ENCODE measurements at regions not wholly inside any gene's neighbourhood (a gene's known extent, or its start where the extent isn't known, plus 50 kb on each side); places are given as distances from the start of the nearest gene placed in this dataset.

DNA sequence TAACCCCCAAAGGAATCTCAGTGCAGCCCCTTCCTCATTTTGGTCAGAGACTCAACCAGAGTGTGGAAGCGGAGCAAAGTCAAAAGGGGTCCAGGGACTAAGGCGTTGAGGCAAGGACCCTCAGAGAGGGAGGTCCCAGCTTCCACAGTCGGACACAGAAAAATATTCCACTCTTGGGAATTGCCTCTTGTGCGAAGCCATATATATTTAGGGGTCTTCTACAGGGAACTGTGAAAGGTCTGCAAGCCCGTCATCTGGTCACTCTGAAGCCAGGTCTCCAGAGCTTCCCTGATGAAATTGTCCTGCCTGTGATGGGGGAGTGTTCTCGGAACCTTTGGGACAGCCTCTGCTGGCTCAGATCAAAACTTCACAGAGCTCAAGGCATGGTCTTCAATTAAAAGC, 160.8 kb downstream of the TBXT start:
- TF ChIP-seq, protein P1, sequence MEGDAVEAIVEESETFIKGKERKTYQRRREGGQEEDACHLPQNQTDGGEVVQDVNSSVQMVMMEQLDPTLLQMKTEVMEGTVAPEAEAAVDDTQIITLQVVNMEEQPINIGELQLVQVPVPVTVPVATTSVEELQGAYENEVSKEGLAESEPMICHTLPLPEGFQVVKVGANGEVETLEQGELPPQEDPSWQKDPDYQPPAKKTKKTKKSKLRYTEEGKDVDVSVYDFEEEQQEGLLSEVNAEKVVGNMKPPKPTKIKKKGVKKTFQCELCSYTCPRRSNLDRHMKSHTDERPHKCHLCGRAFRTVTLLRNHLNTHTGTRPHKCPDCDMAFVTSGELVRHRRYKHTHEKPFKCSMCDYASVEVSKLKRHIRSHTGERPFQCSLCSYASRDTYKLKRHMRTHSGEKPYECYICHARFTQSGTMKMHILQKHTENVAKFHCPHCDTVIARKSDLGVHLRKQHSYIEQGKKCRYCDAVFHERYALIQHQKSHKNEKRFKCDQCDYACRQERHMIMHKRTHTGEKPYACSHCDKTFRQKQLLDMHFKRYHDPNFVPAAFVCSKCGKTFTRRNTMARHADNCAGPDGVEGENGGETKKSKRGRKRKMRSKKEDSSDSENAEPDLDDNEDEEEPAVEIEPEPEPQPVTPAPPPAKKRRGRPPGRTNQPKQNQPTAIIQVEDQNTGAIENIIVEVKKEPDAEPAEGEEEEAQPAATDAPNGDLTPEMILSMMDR (IDR thresholded peaks at IDR 0.05): no peak
- TF ChIP-seq EZH2 (IDR thresholded peaks at IDR 0.05; ENCODE audit: borderline replicate concordance, insufficient read depth, low read depth, low read length, poor library complexity, severe bottlenecking): no peak

All from B cell (primary cell).